GM12878 (cell line): ENCODE measurements at regions not wholly inside any gene's neighbourhood (a gene's known extent, or its start where the extent isn't known, plus 50 kb on each side); places are given as distances from the start of the nearest gene placed in this dataset.

Source experiments
- ATF7 ChIP-seq: fragments of 450-650 bp; IDR thresholded peaks from 2 replicates; pipeline ENCODE4 v1.6.1; 2016; ENCODE audit warnings: low read depth, mild to moderate bottlenecking
- DPF2 ChIP-seq: fragments of 450-650 bp; IDR thresholded peaks from 2 replicates; pipeline ENCODE4 v1.6.1; 2017; ENCODE audit warnings: mild to moderate bottlenecking
- EP300 ChIP-seq, 2 experiments: fragments of 150-350 bp in 1 of 2; IDR thresholded peaks; 2 replicates each; pipeline ENCODE4 v1.6.1; 2011 to 2012; ENCODE audit warnings: low read depth in 2 of 2, low read length in 2 of 2, borderline replicate concordance in 1 of 2, improper control_type of control experiment in 1 of 2, inconsistent platforms in 1 of 2; ENCODE audit not compliant: control insufficient read depth in 1 of 2
- HDGF ChIP-seq: fragments of 450-650 bp; IDR thresholded peaks from 2 replicates; pipeline ENCODE4 v1.6.1; 2016; ENCODE audit warnings: antibody characterized with exemption
- IRF4 ChIP-seq: IDR thresholded peaks from 2 replicates; pipeline ENCODE4 v1.6.1; 2011; ENCODE audit warnings: low read depth, low read length
- LARP7 ChIP-seq: fragments of 450-650 bp; IDR thresholded peaks from 2 replicates; pipeline ENCODE4 v1.6.1; 2017; ENCODE audit warnings: mild to moderate bottlenecking
- RCOR1 ChIP-seq: conservative IDR thresholded peaks from 2 replicates; pipeline ENCODE4 v1.6.1; 2012; ENCODE audit warnings: low read depth, low read length, improper control_type of control experiment
- TCF12 ChIP-seq: IDR thresholded peaks from 2 replicates; pipeline ENCODE4 v1.6.1; 2011; ENCODE audit warnings: low read depth, mild to moderate bottlenecking, low read length
- TF ChIP-seq, protein P1 (sequence below): fragments of 450-650 bp; IDR thresholded peaks from 2 replicates; pipeline ENCODE4 v1.6.1; 2017; ENCODE audit warnings: mild to moderate bottlenecking
- TF ChIP-seq, protein P2 (sequence below): IDR thresholded peaks from 2 replicates; pipeline ENCODE4 v1.6.1; 2012; ENCODE audit warnings: improper control_type of control experiment, low read depth, low read length; ENCODE audit not compliant: insufficient replicate concordance
- TF ChIP-seq, protein P3 (sequence below): fragments of 450-650 bp; conservative IDR thresholded peaks from 2 replicates; pipeline ENCODE4 v1.6.1; 2017; ENCODE audit warnings: mild to moderate bottlenecking, moderate library complexity
- TF ChIP-seq, protein P4 (sequence below): fragments of 450-650 bp; IDR thresholded peaks from 2 replicates; pipeline ENCODE4 v1.6.1; 2017; ENCODE audit warnings: mild to moderate bottlenecking, moderate library complexity

DNA sequence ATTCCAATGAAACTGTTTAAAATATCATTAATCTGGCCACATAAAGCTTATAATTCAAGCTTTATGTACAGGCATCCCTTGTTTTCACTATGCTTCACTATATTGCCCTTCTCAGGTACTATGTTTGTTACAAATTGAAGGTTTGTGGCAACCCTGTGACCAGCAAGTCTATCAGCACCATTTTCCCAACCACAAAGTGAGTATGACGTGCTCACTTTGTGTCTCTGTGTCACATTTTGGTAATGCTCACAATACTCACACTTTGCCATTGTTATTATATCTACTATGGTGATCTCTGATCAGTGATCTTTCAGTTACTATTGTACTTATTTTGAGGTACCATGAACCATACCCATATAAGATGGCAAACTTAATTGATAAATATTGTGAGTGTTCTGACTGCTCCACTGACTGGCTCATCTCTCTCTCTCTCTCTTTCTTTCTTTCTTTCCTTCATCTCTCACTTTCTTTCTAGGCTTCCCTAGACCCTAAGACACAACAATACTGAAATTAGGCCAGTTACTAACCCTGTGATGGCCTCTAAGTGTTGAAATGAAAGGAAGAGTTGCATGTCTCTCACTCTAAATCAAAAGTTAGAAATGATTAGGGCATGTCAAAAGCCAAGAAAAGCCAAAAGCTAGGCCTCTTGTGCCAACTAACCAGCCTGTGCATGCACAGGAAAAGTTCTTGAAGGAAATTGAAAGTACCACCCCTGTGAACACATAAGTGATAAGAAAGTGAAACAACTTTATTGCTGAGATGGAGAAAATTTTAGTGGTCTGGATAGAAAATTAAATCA lies 227.9 kb downstream of the BCAS1 start (continued):
- TF ChIP-seq ATF7: peak; percentile 65; the same call in 1 of the 2 replicates
- TF ChIP-seq LARP7: no peak
- 0 out of 4 replicates have a peak, but pooled peaks of 1 of the 2 experiments have one; percentile 41 for TF ChIP-seq EP300 (IDR thresholded peaks at IDR 0.05; ENCODE audit: borderline replicate concordance in 1 of 2, control insufficient read depth in 1 of 2, low read depth in 2 of 2, low read length in 2 of 2)
- no peak for TF ChIP-seq DPF2
- no peak for TF ChIP-seq IRF4
- TF ChIP-seq HDGF: no peak
- no peak for TF ChIP-seq RCOR1
- TF ChIP-seq, protein P1, sequence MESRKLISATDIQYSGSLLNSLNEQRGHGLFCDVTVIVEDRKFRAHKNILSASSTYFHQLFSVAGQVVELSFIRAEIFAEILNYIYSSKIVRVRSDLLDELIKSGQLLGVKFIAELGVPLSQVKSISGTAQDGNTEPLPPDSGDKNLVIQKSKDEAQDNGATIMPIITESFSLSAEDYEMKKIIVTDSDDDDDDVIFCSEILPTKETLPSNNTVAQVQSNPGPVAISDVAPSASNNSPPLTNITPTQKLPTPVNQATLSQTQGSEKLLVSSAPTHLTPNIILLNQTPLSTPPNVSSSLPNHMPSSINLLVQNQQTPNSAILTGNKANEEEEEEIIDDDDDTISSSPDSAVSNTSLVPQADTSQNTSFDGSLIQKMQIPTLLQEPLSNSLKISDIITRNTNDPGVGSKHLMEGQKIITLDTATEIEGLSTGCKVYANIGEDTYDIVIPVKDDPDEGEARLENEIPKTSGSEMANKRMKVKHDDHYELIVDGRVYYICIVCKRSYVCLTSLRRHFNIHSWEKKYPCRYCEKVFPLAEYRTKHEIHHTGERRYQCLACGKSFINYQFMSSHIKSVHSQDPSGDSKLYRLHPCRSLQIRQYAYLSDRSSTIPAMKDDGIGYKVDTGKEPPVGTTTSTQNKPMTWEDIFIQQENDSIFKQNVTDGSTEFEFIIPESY: no peak; the same call in 1 of the 2 replicates
- TF ChIP-seq, protein P2, sequence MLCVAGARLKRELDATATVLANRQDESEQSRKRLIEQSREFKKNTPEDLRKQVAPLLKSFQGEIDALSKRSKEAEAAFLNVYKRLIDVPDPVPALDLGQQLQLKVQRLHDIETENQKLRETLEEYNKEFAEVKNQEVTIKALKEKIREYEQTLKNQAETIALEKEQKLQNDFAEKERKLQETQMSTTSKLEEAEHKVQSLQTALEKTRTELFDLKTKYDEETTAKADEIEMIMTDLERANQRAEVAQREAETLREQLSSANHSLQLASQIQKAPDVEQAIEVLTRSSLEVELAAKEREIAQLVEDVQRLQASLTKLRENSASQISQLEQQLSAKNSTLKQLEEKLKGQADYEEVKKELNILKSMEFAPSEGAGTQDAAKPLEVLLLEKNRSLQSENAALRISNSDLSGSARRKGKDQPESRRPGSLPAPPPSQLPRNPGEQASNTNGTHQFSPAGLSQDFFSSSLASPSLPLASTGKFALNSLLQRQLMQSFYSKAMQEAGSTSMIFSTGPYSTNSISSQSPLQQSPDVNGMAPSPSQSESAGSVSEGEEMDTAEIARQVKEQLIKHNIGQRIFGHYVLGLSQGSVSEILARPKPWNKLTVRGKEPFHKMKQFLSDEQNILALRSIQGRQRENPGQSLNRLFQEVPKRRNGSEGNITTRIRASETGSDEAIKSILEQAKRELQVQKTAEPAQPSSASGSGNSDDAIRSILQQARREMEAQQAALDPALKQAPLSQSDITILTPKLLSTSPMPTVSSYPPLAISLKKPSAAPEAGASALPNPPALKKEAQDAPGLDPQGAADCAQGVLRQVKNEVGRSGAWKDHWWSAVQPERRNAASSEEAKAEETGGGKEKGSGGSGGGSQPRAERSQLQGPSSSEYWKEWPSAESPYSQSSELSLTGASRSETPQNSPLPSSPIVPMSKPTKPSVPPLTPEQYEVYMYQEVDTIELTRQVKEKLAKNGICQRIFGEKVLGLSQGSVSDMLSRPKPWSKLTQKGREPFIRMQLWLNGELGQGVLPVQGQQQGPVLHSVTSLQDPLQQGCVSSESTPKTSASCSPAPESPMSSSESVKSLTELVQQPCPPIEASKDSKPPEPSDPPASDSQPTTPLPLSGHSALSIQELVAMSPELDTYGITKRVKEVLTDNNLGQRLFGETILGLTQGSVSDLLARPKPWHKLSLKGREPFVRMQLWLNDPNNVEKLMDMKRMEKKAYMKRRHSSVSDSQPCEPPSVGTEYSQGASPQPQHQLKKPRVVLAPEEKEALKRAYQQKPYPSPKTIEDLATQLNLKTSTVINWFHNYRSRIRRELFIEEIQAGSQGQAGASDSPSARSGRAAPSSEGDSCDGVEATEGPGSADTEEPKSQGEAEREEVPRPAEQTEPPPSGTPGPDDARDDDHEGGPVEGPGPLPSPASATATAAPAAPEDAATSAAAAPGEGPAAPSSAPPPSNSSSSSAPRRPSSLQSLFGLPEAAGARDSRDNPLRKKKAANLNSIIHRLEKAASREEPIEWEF: no peak
- TF ChIP-seq, protein P3, sequence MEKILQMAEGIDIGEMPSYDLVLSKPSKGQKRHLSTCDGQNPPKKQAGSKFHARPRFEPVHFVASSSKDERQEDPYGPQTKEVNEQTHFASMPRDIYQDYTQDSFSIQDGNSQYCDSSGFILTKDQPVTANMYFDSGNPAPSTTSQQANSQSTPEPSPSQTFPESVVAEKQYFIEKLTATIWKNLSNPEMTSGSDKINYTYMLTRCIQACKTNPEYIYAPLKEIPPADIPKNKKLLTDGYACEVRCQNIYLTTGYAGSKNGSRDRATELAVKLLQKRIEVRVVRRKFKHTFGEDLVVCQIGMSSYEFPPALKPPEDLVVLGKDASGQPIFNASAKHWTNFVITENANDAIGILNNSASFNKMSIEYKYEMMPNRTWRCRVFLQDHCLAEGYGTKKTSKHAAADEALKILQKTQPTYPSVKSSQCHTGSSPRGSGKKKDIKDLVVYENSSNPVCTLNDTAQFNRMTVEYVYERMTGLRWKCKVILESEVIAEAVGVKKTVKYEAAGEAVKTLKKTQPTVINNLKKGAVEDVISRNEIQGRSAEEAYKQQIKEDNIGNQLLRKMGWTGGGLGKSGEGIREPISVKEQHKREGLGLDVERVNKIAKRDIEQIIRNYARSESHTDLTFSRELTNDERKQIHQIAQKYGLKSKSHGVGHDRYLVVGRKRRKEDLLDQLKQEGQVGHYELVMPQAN: no peak
- TF ChIP-seq, protein P4, sequence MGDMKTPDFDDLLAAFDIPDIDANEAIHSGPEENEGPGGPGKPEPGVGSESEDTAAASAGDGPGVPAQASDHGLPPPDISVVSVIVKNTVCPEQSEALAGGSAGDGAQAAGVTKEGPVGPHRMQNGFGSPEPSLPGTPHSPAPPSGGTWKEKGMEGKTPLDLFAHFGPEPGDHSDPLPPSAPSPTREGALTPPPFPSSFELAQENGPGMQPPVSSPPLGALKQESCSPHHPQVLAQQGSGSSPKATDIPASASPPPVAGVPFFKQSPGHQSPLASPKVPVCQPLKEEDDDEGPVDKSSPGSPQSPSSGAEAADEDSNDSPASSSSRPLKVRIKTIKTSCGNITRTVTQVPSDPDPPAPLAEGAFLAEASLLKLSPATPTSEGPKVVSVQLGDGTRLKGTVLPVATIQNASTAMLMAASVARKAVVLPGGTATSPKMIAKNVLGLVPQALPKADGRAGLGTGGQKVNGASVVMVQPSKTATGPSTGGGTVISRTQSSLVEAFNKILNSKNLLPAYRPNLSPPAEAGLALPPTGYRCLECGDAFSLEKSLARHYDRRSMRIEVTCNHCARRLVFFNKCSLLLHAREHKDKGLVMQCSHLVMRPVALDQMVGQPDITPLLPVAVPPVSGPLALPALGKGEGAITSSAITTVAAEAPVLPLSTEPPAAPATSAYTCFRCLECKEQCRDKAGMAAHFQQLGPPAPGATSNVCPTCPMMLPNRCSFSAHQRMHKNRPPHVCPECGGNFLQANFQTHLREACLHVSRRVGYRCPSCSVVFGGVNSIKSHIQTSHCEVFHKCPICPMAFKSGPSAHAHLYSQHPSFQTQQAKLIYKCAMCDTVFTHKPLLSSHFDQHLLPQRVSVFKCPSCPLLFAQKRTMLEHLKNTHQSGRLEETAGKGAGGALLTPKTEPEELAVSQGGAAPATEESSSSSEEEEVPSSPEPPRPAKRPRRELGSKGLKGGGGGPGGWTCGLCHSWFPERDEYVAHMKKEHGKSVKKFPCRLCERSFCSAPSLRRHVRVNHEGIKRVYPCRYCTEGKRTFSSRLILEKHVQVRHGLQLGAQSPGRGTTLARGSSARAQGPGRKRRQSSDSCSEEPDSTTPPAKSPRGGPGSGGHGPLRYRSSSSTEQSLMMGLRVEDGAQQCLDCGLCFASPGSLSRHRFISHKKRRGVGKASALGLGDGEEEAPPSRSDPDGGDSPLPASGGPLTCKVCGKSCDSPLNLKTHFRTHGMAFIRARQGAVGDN: peak; percentile 63; the same call in 1 of the 2 replicates
- no peak for TF ChIP-seq TCF12
